Left lung (tissue), 4 donors: ENCODE measurements at regions not wholly inside any gene's neighbourhood (a gene's known extent, or its start where the extent isn't known, plus 50 kb on each side); places are given as distances from the start of the nearest gene placed in this dataset.

Source experiments
- ATAC-seq: fragments of 200-7000 bp; cut with Tn5 transposase; one replicate; pipeline ENCODE4 v1.9.1; 2020; ENCODE audit warnings: moderate library complexity
- DNase-seq, 4 donors: peaks; one replicate each; pipeline ENCODE4 v3.0.0-alpha.2; 2013 to 2020
- H3K27ac ChIP-seq, 2 donors: fragments of 200-600 bp; sonication (generic) in 1 of 2; one replicate each; pipeline versions ENCODE4 v1.5.0 to v1.8.0; 2020 to 2021
- H3K27me3 ChIP-seq, 2 donors: fragments of 200-600 bp; sonication (generic) in 1 of 2; one replicate each; pipeline versions ENCODE4 v1.5.0 to v1.8.0; 2020 to 2021
- H3K36me3 ChIP-seq, 2 donors: fragments of 200-600 bp; sonication (generic) in 1 of 2; one replicate each; pipeline versions ENCODE4 v1.5.0 to v1.8.0; 2020 to 2021
- H3K4me1 ChIP-seq, 2 donors: fragments of 200-600 bp; one replicate each; pipeline ENCODE4 v1.8.0; 2021
- H3K4me3 ChIP-seq, 2 donors: fragments of 200-600 bp; sonication (generic) in 1 of 2; one replicate each; pipeline versions ENCODE4 v1.5.0 to v1.8.0; 2020 to 2021; ENCODE audit warnings: mild to moderate bottlenecking in 1 of 2
- H3K9me3 ChIP-seq, 2 donors: fragments of 200-600 bp; sonication (generic) in 1 of 2; one replicate each; pipeline versions ENCODE4 v1.5.0 to v1.8.0; 2020 to 2021
- CTCF ChIP-seq, 2 donors: fragments of 200-600 bp; sonication (generic) in 1 of 2; IDR thresholded peaks; one replicate each; pipeline versions ENCODE4 v1.5.0 to v1.8.0; 2021; ENCODE audit warnings: antibody characterized with exemption in 2 of 2
- intact Hi-C, 2 donors: fragments of 100-400 bp; cut with DNase I; formaldehyde crosslinking; loops; one replicate each; pipeline versions ENCODE4 v1.11.2 to v1.14.2; 2022
- donor health status: DM: no; HTN: yes; CAD: no.
- donor health status: DM: no; HTN: no; CAD: no.

- DNase-seq = peak in 1 of 4 donors; percentile 55
- Histone ChIP-seq H3K4me3 (no peak overlapping the region), H3K27me3 (peaks cover 0 to 9% of the 10 kb centered on the region in 2 donors), H3K27ac (no peak overlapping the region), H3K4me1 (peaks cover 11 to 15% of the 10 kb centered on the region in 2 donors), H3K36me3 (no peaks in the 10 kb centered on the region), H3K9me3 (no peaks in the 10 kb centered on the region)
- peak; percentile 88 for ATAC-seq
- peak; percentile 80 to 84 for TF ChIP-seq CTCF (IDR thresholded peaks at IDR 0.05)
- intact Hi-C loops = no loop called here
Measured at GRCh38 chr16:85316321-85316919, 204.1 kb upstream of the CIBAR2 start.

GRCh38 chr16:85316944-85317343 lies 204.7 kb upstream of the CIBAR2 start:
- Histone ChIP-seq H3K4me1 (peaks cover 16 to 18% of the 10 kb centered on the region in 2 donors), H3K36me3 (no peaks in the 10 kb centered on the region), H3K27ac (no peak overlapping the region), H3K9me3 (no peaks in the 10 kb centered on the region), H3K4me3 (no peak overlapping the region), H3K27me3 (peaks cover 0 to 4% of the 10 kb centered on the region in 2 donors)
- no peak for ATAC-seq
- DNase-seq = no peak
- intact Hi-C loops = no loop called here
- TF ChIP-seq CTCF (IDR thresholded peaks at IDR 0.05) = no peak

GRCh38 chr16:85317704-85318103 lies 205.4 kb upstream of the CIBAR2 start:
- H3K27ac ChIP-seq = no peak overlapping the region
- peaks cover 24% of the 10 kb centered on the region in 2 donors for H3K4me1 ChIP-seq
- DNase-seq = no peak
- no peak for ATAC-seq
- H3K4me3 ChIP-seq = no peak overlapping the region
- no peaks in the 10 kb centered on the region for H3K36me3 ChIP-seq
- H3K27me3 ChIP-seq = no peaks in the 10 kb centered on the region
- no peak for TF ChIP-seq CTCF (IDR thresholded peaks at IDR 0.05)
- intact Hi-C loops = no loop called here
- H3K9me3 ChIP-seq = no peaks in the 10 kb centered on the region

GRCh38 chr16:85319208-85319983 lies 207.1 kb upstream of the CIBAR2 start:
- intact Hi-C loops = no loop called here
- DNase-seq (no peak), ATAC-seq (no peak)
- H3K9me3 ChIP-seq = no peaks in the 10 kb centered on the region
- no peak for TF ChIP-seq CTCF (IDR thresholded peaks at IDR 0.05)
- no peak overlapping the region for H3K27ac ChIP-seq
- H3K27me3 ChIP-seq = no peaks in the 10 kb centered on the region
- H3K4me1 ChIP-seq = peaks cover 18 to 24% of the 10 kb centered on the region in 2 donors
- H3K4me3 ChIP-seq = no peak overlapping the region
- H3K36me3 ChIP-seq = no peaks in the 10 kb centered on the region

GRCh38 chr16:85319984-85320440 lies 207.7 kb upstream of the CIBAR2 start:
- Histone ChIP-seq H3K4me3 (no peak overlapping the region), H3K27ac (no peak overlapping the region), H3K9me3 (no peaks in the 10 kb centered on the region), H3K4me1 (peaks cover 18 to 24% of the 10 kb centered on the region in 2 donors), H3K27me3 (no peaks in the 10 kb centered on the region), H3K36me3 (no peaks in the 10 kb centered on the region)
- TF ChIP-seq CTCF (IDR thresholded peaks at IDR 0.05) = no peak
- intact Hi-C loops = no loop called here
- DNase-seq (no peak), ATAC-seq (no peak)
